GM18499 (cell line): ENCODE measurements at regions not wholly inside any gene's neighbourhood (a gene's known extent, or its start where the extent isn't known, plus 50 kb on each side); places are given as distances from the start of the nearest gene placed in this dataset.
A peak's percentile ranks its signal among the peaks of the same experiment; 100 is the strongest.

Experiments
- ATAC-seq: cut with Tn5 transposase; IDR thresholded peaks from one replicate; pipeline ENCODE4 v1.9.1; 2021; ENCODE audit warnings: moderate number of reproducible peaks; ENCODE audit not compliant: insufficient read depth, unreplicated experiment

DNA sequence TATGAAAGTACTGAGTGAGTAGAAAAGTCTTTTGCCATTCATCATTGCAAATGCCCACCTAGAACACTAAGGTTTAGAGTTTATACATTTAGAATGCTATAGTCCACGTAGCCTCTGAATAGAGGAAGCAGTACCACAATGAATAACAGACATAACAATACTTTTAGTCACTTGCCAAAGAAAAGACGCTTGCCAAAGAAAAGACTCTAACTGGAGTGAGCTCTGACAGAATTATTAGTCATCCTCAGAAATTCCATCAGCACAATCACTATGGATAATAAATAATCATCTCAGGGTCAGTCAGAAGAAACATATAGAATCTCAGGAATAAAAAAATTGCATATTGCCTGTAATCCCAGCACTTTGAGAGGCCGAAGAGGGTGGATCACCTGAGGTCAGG lies 168.5 kb upstream of the TARS1 start:
- no peak for ATAC-seq

DNA sequence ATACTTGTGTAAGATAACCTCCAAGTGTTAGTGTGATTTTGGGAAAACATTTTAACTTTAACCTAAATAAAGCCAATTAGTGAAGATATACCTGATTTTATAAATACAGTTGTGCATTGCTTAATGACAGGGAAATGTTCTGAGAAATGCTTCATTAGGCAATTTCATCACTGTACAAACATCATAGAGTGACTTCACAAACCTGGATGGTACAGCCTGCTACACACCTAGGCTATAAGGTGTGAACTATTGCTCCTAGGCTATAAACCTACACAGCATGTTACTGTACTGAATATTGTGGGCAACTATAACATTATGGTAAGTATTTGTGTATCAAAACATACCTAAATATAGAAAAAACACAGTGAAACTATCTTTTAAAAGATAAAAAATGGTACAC lies 166.8 kb upstream of the TARS1 start:
- ATAC-seq: no peak

DNA sequence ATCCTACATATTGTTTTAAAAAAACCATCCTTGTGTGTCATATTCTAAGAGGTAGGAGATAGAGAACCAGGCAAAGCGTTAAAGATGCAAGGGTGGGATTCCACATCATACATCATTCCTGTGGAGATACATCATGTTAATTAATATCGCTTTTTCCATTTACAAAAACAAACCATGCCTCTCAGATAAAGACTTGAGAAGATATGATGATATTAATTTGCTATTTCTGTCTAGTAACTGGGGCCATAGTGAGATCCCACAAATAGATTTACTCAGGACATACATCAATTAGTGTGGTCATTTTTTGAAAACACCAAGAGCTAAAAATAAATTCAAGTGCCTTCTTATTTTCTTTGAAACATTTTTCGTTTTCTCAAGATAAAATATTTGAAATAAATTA lies 165.4 kb upstream of the TARS1 start:
- ATAC-seq: no peak

DNA sequence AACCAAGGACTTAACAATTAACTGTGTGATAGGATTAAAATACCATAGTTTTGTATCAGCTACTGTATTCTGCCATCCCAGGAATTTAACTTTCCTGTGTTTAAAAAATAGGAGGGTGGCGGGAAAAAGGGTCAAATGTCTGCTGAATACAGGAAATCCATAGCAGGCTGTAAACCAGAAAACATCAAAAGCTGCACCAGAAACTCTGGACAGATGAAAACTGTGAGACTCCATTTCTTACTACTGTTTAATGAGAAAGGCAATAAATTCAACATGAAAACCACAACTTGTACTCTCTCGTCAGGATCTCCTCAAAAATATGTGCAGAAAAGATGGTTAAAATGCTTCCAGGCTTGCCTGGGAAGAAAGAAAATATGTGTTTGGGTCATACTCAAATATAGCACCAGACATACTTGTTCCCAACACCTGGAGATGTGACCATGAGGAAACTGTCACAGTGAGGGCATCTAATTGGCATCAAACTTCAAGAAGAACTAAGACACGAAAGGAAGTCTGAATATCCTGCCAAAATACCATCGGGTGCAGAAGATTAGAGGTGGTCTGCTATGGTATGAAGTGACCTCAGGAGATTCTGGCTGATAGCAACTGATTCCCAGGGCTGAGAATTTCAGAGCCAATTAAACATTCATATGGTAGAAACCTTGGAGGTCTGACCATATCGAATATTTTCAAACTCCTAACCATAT lies 164.7 kb upstream of the TARS1 start:
- ATAC-seq: no peak

DNA sequence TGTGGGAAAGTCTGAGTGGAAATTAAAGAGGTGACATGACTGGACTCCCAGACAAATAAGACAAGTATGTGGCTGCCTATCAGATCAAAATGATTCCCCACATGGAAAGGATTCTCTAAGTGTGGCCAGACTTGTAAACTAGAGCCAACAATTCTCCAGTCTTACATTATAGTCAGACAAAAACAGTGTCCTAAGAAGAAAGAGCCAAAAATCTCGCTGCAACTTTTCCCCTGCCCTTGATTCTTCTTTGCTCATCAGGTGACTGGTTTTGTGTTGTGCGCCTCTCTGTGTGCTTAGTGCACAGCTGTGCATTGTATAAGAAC lies 164.2 kb upstream of the TARS1 start:
- ATAC-seq: no peak

DNA sequence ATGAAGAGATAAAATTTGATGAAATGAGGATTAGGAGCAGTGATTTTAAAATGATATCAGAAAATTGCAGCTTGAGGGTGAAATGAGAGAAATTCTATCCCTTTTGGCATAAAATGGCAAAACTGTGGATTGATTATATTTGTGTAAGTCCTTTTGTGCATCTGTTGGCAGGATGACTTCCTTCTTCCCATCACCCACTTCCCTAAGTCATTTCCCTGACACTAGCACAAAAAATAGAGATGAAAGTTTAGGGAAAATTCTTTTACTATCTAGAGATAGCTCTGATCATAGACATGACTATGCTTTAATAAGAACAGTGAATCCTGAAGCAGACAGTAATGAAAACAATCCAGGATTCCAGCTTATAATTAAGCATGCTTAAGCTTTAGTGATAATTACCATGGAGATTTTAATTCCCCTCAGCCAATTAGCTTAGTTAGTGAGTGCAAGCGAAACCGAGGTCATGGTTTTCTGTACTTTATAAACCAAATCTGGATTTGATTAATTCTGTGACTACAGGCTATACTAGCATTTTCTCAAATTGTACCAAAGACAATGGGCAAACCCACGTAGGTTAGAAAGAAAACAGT lies 163.6 kb upstream of the TARS1 start:
- ATAC-seq: no peak

DNA sequence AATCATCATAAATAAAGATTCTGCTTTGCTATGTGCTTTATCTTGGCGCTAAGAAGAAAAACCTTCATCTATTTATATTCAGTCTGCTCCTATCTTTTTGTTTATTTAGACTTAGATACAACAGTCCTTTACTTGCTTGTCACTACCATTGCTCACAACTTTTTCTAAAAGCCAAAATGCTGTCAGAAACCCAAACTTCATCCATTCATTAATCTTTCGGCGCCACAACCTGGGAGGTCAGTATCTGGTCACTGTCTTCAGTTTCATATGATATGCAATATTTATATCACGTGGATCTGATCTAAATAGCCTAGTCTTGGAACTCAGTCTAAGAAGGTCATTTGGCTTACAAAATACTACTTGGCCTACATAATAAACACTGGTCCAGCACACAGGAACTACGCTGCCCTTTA lies 159.3 kb upstream of the TARS1 start:
- ATAC-seq: no peak

DNA sequence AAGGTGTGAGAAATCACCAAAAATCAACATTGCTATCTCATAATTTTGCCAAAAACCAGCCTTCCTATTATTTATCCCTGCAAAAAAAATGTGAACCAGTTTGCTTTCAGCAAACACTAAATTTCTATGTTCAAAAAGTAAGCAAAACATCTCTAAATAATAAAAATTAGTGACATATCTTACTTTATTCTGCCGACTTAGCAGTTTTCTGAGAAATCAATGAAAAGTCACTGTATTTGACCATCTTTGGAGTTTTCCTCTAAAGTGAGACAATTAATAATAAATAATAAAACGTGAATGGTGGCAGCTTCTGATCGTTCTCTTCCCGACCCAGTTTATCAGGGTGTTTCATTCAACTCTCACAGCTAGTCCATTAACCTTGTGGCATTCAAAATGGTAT lies 158.6 kb upstream of the TARS1 start:
- ATAC-seq: no peak

DNA sequence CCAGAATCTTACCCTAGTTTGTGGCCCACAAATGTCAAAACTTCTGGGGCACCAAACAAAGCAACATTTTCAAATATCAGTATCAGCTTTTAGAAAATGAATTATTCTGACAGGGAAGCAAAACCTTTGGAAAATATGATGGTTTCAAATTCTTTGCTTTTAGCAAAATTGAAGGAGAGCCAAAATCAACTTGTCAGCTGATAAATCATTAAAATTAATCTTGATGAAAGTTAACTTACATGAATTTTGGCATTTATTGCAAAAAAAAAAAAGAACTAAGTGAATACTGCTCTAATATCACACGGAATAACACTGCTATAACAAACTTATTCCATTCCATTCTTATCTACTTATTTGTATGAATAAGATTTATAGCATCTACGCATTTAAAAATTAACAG lies 158.1 kb upstream of the TARS1 start:
- no peak for ATAC-seq

DNA sequence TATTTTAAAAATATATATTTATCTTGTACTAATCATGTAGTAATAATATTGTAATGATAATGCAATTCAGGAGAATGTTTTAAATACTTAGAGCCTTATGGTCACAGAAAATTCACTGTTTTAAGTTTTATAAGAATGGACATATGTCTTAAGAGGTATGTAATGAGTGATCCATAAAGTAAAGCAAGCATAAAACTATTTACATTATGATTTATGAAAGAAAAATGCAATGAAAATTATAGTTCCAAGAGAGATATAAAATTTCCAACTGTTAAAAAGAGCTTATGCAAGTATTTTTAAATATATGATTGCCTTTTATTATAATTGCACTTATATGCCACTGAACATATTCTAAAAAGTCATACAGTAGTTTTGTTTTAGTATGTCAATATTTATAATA lies 157.5 kb upstream of the TARS1 start:
- ATAC-seq: no peak

DNA sequence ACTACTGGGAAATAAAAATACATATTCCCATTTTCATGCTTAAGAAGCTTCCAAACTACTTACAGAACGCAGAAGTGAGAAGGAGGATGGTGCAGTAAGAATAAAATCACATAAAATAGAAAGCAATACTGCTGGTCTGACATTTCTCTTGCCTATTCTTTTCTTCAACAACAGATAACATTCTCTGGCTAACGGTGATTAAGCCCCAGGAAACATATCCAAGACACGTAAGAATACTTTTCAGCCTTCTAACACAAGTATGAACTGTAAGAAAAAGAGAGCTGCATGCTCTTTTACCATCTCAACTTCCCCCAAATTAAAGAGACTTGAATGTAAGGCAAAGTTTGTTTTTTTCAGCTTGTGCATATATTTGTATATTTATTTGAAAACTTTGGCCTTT lies 156.1 kb upstream of the TARS1 start:
- no peak for ATAC-seq

DNA sequence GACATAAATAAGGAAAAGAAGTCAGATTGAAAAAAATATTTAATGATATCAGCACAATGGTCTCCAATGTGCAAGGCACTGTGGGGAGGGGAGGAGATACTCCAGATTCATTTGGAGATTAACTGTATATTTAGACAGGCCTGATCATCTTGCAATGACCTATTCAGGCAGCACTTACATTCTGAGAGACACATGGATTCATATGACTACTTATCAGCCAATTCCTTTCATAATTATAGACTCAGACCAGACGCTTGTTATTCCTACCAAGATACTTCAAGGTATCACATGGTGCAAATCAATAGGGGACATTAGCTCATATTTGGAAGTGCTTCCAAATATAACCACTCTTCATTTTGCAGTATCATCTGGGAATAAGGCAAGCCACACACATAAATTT lies 153.5 kb upstream of the TARS1 start:
- ATAC-seq: no peak

DNA sequence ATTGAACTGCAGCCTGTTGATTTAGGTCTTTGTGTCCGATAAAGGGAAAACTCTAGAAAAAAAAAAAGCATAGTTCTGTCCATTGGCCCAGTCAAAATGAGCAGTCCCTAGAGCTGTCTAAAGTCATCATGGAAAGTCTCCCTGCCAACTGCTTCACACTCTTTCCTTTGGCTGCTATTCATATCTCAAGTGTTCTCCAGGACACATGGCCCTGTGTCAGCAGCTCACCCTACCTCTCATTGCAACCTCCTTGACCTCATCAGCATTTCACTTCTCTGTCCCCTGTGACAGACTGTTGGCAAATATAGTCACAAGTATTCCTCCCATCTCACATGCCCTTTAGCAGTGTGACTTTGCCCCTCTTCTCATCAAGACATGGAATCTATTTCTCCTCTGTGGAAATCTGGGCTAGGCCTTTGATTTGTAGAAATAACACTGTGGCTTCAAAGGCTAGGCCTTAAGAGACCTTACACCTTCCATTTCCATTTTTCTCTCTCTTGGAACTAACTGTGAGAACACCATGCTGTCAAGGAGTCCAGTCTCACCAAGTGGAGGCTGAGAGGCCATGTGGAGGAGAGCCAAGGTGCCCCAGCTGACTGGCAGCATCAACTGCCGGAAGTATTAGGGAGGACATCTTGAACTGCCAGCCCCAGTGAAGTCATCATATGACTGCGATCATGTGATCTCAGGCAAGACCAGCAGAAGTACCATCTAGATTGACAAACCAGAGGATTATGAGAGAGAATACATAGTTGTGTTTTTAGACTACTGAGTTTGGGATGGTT lies 149.4 kb upstream of the TARS1 start:
- ATAC-seq: no peak

DNA sequence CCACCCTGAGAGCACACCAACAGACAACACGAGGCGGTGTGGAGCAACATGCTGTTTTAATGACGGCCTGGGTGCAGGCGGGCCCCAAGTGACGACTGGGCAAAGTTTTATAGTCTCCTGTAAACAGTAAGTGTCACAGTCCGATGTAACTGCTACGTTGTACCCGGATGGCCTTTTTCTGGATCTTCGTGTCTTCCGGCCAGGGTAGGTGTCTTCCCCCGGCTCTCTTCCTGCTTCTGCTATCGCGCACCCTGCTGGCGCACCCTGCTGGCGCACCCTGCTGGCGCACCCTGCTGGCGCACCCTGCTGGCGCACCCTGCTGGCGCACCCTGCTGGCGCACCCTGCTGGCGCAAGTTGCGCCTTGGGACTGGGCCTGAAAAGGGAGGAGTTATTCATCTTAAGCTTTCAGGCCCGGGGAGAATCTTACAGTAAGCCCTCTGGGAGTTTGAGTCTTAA lies 143.0 kb upstream of the TARS1 start:
- ATAC-seq: no peak

DNA sequence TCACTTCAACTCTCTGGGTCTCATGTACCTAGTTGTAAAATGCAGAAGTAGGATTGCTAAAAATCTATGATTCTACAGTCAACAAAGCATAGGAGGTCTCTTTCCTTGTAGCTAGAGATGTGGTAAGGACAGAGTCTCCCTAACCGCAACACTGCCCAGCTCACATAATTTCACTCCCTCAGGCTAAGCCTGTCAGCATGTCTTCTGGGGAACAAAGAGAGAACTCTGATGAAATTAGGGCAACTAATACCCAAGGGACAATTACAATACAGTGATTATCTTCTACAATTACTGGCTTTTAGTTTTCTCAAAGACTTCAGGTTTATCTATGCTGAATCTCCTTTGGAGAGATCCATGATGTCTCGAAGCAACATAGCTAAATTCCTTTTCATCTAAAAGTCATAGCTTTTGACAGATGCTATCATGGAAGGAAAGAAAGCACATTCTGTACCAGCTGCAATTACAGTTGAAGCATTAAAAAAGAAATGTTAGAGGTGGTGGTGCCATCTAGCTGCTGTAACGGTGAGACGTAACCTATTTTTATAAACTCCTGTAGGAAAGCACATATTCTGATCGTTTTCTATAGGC lies 141.1 kb upstream of the TARS1 start:
- ATAC-seq: peak; percentile 11

DNA sequence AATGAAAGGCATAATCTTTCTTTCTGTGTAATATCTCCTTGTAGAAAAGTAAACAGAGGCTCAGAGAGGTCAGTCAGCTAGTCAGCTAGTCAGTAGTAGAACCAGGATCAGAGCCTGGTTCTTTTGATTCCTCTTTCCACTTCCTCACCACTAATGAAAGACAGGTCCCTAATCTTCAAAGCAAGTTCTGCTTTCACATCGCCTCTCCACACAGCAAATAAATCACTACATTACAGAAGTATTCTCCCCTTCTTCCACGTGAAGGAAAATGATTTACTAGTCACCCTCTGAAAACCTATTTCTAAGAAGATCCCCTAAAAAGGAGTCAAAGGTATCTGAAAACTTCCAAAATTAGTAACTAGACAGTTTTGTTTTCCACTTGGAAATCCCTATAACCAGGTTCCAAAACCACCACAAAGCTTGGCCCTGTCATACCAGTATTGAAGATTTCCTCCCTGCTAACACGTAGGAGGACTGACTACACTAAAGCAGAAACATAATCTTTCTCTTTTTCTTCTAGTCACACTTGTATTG lies 140.5 kb upstream of the TARS1 start:
- ATAC-seq: peak; percentile 67

DNA sequence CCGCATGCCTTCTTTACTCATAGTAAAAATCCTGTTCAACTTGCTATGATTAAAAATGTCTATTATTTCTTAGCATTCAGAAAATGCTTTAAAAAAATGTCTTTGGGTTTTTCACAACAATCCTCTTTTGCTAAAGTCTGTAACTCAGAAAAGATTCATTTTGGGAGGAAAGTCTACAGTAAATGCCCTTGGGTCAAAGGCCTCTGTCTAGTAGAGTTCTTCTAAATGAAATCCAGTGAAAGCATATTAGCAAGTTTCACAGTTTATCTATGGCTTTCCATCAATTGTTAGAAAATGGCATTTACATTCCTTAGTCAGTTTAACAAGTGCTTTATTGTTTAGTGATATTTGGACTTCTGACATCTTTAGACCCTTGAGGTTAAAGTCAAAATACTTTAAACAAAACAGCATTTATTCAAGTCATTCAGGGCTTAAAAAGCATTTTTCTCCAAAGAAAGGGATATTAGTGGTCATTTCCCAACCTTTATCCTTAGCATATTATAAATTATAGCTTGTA lies 137.1 kb upstream of the TARS1 start:
- no peak for ATAC-seq

DNA sequence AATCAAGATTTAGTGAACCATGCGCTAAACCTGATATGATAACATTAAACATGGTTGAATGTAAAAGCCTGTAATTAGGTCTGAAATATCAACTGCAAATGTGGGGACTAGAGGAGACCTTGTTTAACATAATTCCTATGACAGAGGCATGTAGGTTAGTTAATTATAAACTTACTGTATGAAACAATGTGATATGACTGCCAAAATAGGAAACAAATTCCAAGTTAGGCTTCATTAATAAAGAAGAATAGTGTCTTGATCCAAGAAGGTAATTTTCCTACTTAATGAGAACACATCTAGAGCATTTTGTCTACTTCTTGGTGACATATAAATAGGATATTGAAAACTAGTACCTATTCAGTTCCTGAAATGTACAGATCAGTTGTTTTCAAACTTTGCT lies 136.2 kb upstream of the TARS1 start:
- ATAC-seq: no peak

DNA sequence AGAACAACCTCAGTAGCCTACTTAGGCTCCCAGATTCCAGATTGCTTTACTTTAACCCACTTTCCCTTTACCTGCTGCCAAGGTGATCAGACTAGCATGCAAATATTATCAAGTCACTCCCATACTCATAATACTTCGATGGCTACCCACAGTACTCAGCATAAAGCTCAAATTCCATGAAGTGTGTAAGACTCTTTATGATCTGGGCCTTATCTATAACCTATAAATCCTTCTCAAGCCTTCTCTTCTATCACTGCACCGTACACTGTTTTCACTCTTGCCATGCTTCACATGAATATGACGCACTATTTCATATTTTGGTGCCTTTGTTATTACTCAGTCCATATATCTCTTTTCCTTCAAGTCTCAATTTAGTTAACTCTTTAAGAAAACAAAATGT lies 135.2 kb upstream of the TARS1 start:
- no peak for ATAC-seq

DNA sequence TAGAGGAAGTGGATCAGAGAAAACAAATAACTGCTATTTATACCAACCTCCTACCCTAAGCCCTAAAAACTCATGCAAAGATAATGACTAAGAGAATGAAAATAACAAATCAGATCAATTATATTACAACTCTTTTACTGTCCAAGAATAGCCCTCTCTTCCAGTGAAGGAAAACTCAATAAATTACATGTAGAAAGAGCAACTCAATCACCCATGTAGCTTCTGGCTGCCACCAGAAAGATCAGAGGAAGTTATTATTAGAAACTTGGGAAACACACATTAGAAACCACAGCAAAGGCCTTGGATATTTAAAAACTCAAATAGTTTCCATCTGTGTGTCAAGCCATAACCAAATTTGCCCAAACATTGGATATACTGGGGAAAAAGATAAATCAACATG lies 134.0 kb upstream of the TARS1 start:
- no peak for ATAC-seq

DNA sequence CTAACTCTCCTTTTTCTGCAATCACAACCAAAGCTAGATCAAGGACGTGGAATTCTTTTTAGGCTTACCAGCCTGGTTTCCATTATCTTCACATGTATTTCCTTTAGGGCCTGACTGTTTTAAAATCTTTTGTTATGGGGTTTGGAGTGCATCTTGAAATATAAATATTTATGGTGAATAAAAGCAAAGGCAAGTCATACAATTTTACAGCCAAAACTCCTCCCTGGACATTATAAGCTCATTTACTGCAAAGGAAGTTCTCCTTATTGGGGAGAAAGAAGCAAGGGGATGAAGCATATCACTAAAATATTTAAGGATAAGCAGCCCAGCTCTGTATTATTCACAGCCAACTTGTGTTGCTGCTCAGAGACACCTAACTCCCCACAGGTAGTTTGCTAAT lies 132.2 kb upstream of the TARS1 start:
- no peak for ATAC-seq
